ENCODE measurements at regions not wholly inside any gene's neighbourhood (a gene's known extent, or its start where the extent isn't known, plus 50 kb on each side); places are given as distances from the start of the nearest gene placed in this dataset.

GRCh38 chr13:58024103-58024502 lies 392.6 kb downstream of the PCDH17 start:
- no peak for TF ChIP-seq CTCF (IDR thresholded peaks at IDR 0.05)
- no peak for TF ChIP-seq EP300 (IDR thresholded peaks at IDR 0.05)
- TF ChIP-seq POLR2A (IDR thresholded peaks at IDR 0.05): no peak
- Histone ChIP-seq H3K27me3 (no peaks in the 10 kb centered on the region), H3K36me3 (no peaks in the 10 kb centered on the region), H3K9me3 (no peaks in the 10 kb centered on the region), H3K4me3 (no peak overlapping the region), H3K27ac (no peak overlapping the region), H3K4me1 (no peaks in the 10 kb centered on the region)
- 87 to 91% methylated on average over 7 of the region's 7 CpGs for WGBS, 2 donors
- no peak for DNase-seq (ENCODE audit: low spot score in 2 of 2)

- H3K4me1 ChIP-seq: no peaks in the 10 kb centered on the region
- no peak for DNase-seq (ENCODE audit: low spot score in 2 of 2)
- no peaks in the 10 kb centered on the region for H3K36me3 ChIP-seq
- no peak overlapping the region for H3K4me3 ChIP-seq
- TF ChIP-seq CTCF (IDR thresholded peaks at IDR 0.05) (no peak), POLR2A (IDR thresholded peaks at IDR 0.05) (no peak), EP300 (IDR thresholded peaks at IDR 0.05) (no peak)
- WGBS, 2 donors: 22 to 23% methylated on average over 1 of the region's 1 CpG
- no peaks in the 10 kb centered on the region for H3K27me3 ChIP-seq
- H3K27ac ChIP-seq: no peak overlapping the region
- no peaks in the 10 kb centered on the region for H3K9me3 ChIP-seq
These were observed 394.3 kb downstream of the PCDH17 start for GRCh38 chr13:58025821-58026220.

- no peak for DNase-seq (ENCODE audit: low spot score in 2 of 2)
- H3K4me3 ChIP-seq: no peak overlapping the region
- WGBS, 2 donors: 70 to 75% methylated on average over 2 of the region's 2 CpGs
- no peak overlapping the region for H3K27ac ChIP-seq
- H3K4me1 ChIP-seq: no peaks in the 10 kb centered on the region
- H3K27me3 ChIP-seq: no peaks in the 10 kb centered on the region
- no peaks in the 10 kb centered on the region for H3K36me3 ChIP-seq
- TF ChIP-seq CTCF (IDR thresholded peaks at IDR 0.05) (no peak), EP300 (IDR thresholded peaks at IDR 0.05) (no peak), POLR2A (IDR thresholded peaks at IDR 0.05) (no peak)
- no peaks in the 10 kb centered on the region for H3K9me3 ChIP-seq
These were observed 401.3 kb downstream of the PCDH17 start for GRCh38 chr13:58032676-58033460.

GRCh38 chr13:58043971-58044370 lies 412.4 kb downstream of the PCDH17 start:
- TF ChIP-seq CTCF (IDR thresholded peaks at IDR 0.05): no peak
- TF ChIP-seq POLR2A (IDR thresholded peaks at IDR 0.05): no peak
- TF ChIP-seq EP300 (IDR thresholded peaks at IDR 0.05): no peak
- DNase-seq (ENCODE audit: low spot score in 2 of 2): no peak

GRCh38 chr13:58048670-58049069 lies 417.1 kb downstream of the PCDH17 start:
- Histone ChIP-seq H3K4me3 (no peak overlapping the region), H3K36me3 (no peaks in the 10 kb centered on the region), H3K27me3 (no peaks in the 10 kb centered on the region), H3K9me3 (no peaks in the 10 kb centered on the region), H3K4me1 (no peaks in the 10 kb centered on the region), H3K27ac (no peak overlapping the region)
- TF ChIP-seq POLR2A (IDR thresholded peaks at IDR 0.05) (no peak), CTCF (IDR thresholded peaks at IDR 0.05) (no peak), EP300 (IDR thresholded peaks at IDR 0.05) (no peak)
- no peak for DNase-seq (ENCODE audit: low spot score in 2 of 2)
- 66 to 71% methylated on average over 1 of the region's 1 CpG for WGBS, 2 donors

More at GRCh38 chr13:58043971-58044370, 412.4 kb downstream of the PCDH17 start:
- no peaks in the 10 kb centered on the region for H3K36me3 ChIP-seq
- 77 to 82% methylated on average over 2 of the region's 2 CpGs for WGBS, 2 donors
- H3K27ac ChIP-seq: no peak overlapping the region
- no peaks in the 10 kb centered on the region for H3K9me3 ChIP-seq
- no peak overlapping the region for H3K4me3 ChIP-seq
- no peaks in the 10 kb centered on the region for H3K4me1 ChIP-seq
- no peaks in the 10 kb centered on the region for H3K27me3 ChIP-seq

All from tibial nerve (tissue), 4 donors.